ENCODE measurements at regions not wholly inside any gene's neighbourhood (a gene's known extent, or its start where the extent isn't known, plus 50 kb on each side); places are given as distances from the start of the nearest gene placed in this dataset.

- DNase-seq, result no peak
Observed at GRCh38 chr20:39651645-39652325, 689.6 kb downstream of the DHX35 start.

GRCh38 chr20:39646874-39647413 lies 684.8 kb downstream of the DHX35 start:
- DNase-seq, result no peak

- no peak for DNase-seq
Observed at GRCh38 chr20:39645131-39645530, 683.0 kb downstream of the DHX35 start.

- no peak for DNase-seq
Observed at GRCh38 chr20:39643292-39643691, 681.1 kb downstream of the DHX35 start.

- DNase-seq, result no peak
Observed at GRCh38 chr20:39641423-39641822, 679.3 kb downstream of the DHX35 start.

- no peak for DNase-seq
Observed at GRCh38 chr20:39640147-39640546, 678.0 kb downstream of the DHX35 start.

- DNase-seq, result no peak
Observed at GRCh38 chr20:39638731-39639130, 676.6 kb downstream of the DHX35 start.

- DNase-seq, result no peak
Observed at GRCh38 chr20:39633689-39634088, 671.5 kb downstream of the DHX35 start.

GRCh38 chr20:39632757-39633156 lies 670.6 kb downstream of the DHX35 start:
- no peak for DNase-seq

GRCh38 chr20:39632176-39632575 lies 670.0 kb downstream of the DHX35 start:
- DNase-seq, result no peak

GRCh38 chr20:39631557-39631956 lies 669.4 kb downstream of the DHX35 start:
- peak; percentile 46 for DNase-seq

GRCh38 chr20:39630215-39630908 lies 668.2 kb downstream of the DHX35 start:
- peak; percentile 86 for DNase-seq

- DNase-seq, result no peak
Observed at GRCh38 chr20:39627765-39628164, 665.6 kb downstream of the DHX35 start.

- DNase-seq, result no peak
Observed at GRCh38 chr20:39624316-39624715, 662.2 kb downstream of the DHX35 start.

GRCh38 chr20:39623584-39624234 lies 661.6 kb downstream of the DHX35 start:
- DNase-seq, result no peak

- DNase-seq, result peak; percentile 56
Observed at GRCh38 chr20:39619271-39619785, 657.2 kb downstream of the DHX35 start.

- DNase-seq, result no peak
Observed at GRCh38 chr20:39611901-39612300, 649.8 kb downstream of the DHX35 start.

- DNase-seq, result no peak
Observed at GRCh38 chr20:39607141-39607540, 645.0 kb downstream of the DHX35 start.

- DNase-seq, result peak; percentile 30
Observed at GRCh38 chr20:39605908-39606307, 643.8 kb downstream of the DHX35 start.

GRCh38 chr20:39605361-39605760 lies 643.2 kb downstream of the DHX35 start:
- no peak for DNase-seq

- DNase-seq, result no peak
Observed at GRCh38 chr20:39603219-39603618, 641.1 kb downstream of the DHX35 start.

GRCh38 chr20:39602649-39603048 lies 640.5 kb downstream of the DHX35 start:
- DNase-seq, result no peak

- DNase-seq, result no peak
Observed at GRCh38 chr20:39600871-39601270, 638.7 kb downstream of the DHX35 start.

- DNase-seq, result no peak
Observed at GRCh38 chr20:39600156-39600555, 638.0 kb downstream of the DHX35 start.
